CD4-positive, alpha-beta T cell (primary cell): ENCODE measurements at regions not wholly inside any gene's neighbourhood (a gene's known extent, or its start where the extent isn't known, plus 50 kb on each side); places are given as distances from the start of the nearest gene placed in this dataset.

Experiments
- ATAC-seq: fragments of 200-7000 bp; cut with Tn5 transposase; one replicate; pipeline ENCODE4 v1.10.0; 2022; ENCODE audit warnings: mild to moderate bottlenecking; ENCODE audit not compliant: poor library complexity
- CTCF ChIA-PET: fragments of 350-600 bp; sonication (Branson Sonifier 250); formaldehyde crosslinking; loops from one replicate; lab custom pipeline; 2021; ENCODE audit warnings: antibody characterized with exemption, inconsistent platforms; lab: Charles Lee
- POLR2A ChIA-PET: fragments of 350-600 bp; sonication (Branson Sonifier 250); formaldehyde crosslinking; loops from one replicate; lab custom pipeline; 2021; ENCODE audit warnings: antibody characterized with exemption, inconsistent platforms; lab: Charles Lee
- DNase-seq, 14 experiments: peaks; one replicate each; pipeline ENCODE4 v3.0.0-alpha.2; 2013 to 2020; ENCODE audit warnings: mixed read lengths in 2 of 14
- H3K27ac ChIP-seq, 2 donors: one replicate each; pipeline versions ENCODE4 v1.5.1 to v1.7.0; 2013; ENCODE audit warnings: low read length in 2 of 2, low read depth in 1 of 2, mild to moderate bottlenecking in 1 of 2
- H3K27me3 ChIP-seq, 2 experiments: 1 replicate in 1 of 2; 2 replicates in 1 of 2; pipeline versions ENCODE4 v1.6.1 to v1.7.0; 2013; ENCODE audit warnings: low read length in 2 of 2, control low read depth in 1 of 2, mild to moderate bottlenecking in 1 of 2, moderate library complexity in 1 of 2; ENCODE audit not compliant: insufficient read depth in 2 of 2, control insufficient read depth in 1 of 2
- H3K36me3 ChIP-seq: one replicate; pipeline ENCODE4 v1.6.1; 2013; ENCODE audit warnings: low read length, control low read depth; ENCODE audit not compliant: insufficient read depth
- H3K4me1 ChIP-seq: one replicate; pipeline ENCODE4 v1.6.1; 2013; ENCODE audit warnings: low read length, control low read depth; ENCODE audit not compliant: insufficient read depth
- H3K4me3 ChIP-seq: one replicate; pipeline ENCODE4 v1.5.1; 2013; ENCODE audit warnings: mild to moderate bottlenecking, low read length, moderate library complexity
- H3K9me3 ChIP-seq, 2 experiments: 1 replicate in 1 of 2; 2 replicates in 1 of 2; pipeline versions ENCODE4 v1.6.1 to v1.7.0; 2013; ENCODE audit warnings: low read length in 2 of 2, mild to moderate bottlenecking in 2 of 2, control low read depth in 1 of 2, moderate library complexity in 1 of 2; ENCODE audit not compliant: control insufficient read depth in 1 of 2, insufficient read depth in 1 of 2
- H3K27ac Mint-ChIP-seq: one replicate; pipeline ENCODE4 v1.8.0; 2020; ENCODE audit warnings: mixed read lengths
- H3K27me3 Mint-ChIP-seq: one replicate; pipeline ENCODE4 v1.8.0; 2021; ENCODE audit warnings: mixed read lengths
- H3K36me3 Mint-ChIP-seq: one replicate; pipeline ENCODE4 v1.8.0; 2021; ENCODE audit warnings: low read depth, mixed read lengths
- H3K4me1 Mint-ChIP-seq: one replicate; pipeline ENCODE4 v1.8.0; 2021; ENCODE audit warnings: low read depth, mixed read lengths
- H3K4me3 Mint-ChIP-seq: one replicate; pipeline ENCODE4 v1.8.0; 2020; ENCODE audit warnings: mild to moderate bottlenecking, mixed read lengths
- H3K9me3 Mint-ChIP-seq: one replicate; pipeline ENCODE4 v1.8.0; 2020; ENCODE audit warnings: mixed read lengths
- CTCF ChIP-seq: fragments of 200-600 bp; IDR thresholded peaks from one replicate; pipeline ENCODE4 v1.8.0; 2022; ENCODE audit warnings: antibody characterized with exemption, mild to moderate bottlenecking
- intact Hi-C, 2 experiments: fragments of 100-400 bp; cut with DNase I in 1 of 2; cut with micrococcal nuclease in 1 of 2; formaldehyde crosslinking; loops; one replicate each; pipeline versions ENCODE4 v1.15.1 to v1.9.0; 2023 to 2025; cut with DNase I, micrococcal nuclease

- Histone ChIP-seq H3K27me3 (no peaks in the 10 kb centered on the region), H3K9me3 (no peaks in the 10 kb centered on the region), H3K4me1 (no peaks in the 10 kb centered on the region), H3K4me3 (no peak overlapping the region), H3K27ac (no peak overlapping the region), H3K36me3 (no peaks in the 10 kb centered on the region)
- Mint-ChIP-seq H3K4me1 (no peaks in the 10 kb centered on the region), H3K9me3 (no peaks in the 10 kb centered on the region), H3K4me3 (no peak overlapping the region), H3K36me3 (no peaks in the 10 kb centered on the region), H3K27me3 (no peaks in the 10 kb centered on the region), H3K27ac (no peak overlapping the region)
- no peak for TF ChIP-seq CTCF
- DNase-seq: no peak
- POLR2A ChIA-PET: no interaction called here
- CTCF ChIA-PET: no interaction called here
- intact Hi-C loops: no loop called here
- ATAC-seq: no peak
Observed at GRCh38 chr15:70279096-70279495, 181.4 kb upstream of the TLE3 start.

GRCh38 chr15:70278644-70279043 lies 180.9 kb upstream of the TLE3 start:
- H3K36me3 ChIP-seq: no peaks in the 10 kb centered on the region
- no peaks in the 10 kb centered on the region for H3K36me3 Mint-ChIP-seq
- ATAC-seq: no peak
- no peaks in the 10 kb centered on the region for H3K9me3 ChIP-seq
- intact Hi-C loops: no loop called here
- ChIA-PET POLR2A (no interaction called here), CTCF (no interaction called here)
- no peak overlapping the region for H3K4me3 ChIP-seq
- no peak overlapping the region for H3K27ac ChIP-seq
- H3K4me1 Mint-ChIP-seq: no peaks in the 10 kb centered on the region
- no peak overlapping the region for H3K4me3 Mint-ChIP-seq
- no peak for TF ChIP-seq CTCF
- H3K4me1 ChIP-seq: no peaks in the 10 kb centered on the region
- no peak overlapping the region for H3K27ac Mint-ChIP-seq
- DNase-seq: peak in 1 of 14 experiments; percentile 15
- H3K27me3 Mint-ChIP-seq: no peaks in the 10 kb centered on the region
- H3K9me3 Mint-ChIP-seq: no peaks in the 10 kb centered on the region
- H3K27me3 ChIP-seq: no peaks in the 10 kb centered on the region

GRCh38 chr15:70277556-70277955 lies 179.8 kb upstream of the TLE3 start:
- H3K4me3 Mint-ChIP-seq: no peak overlapping the region
- Histone ChIP-seq H3K27ac (no peak overlapping the region), H3K4me1 (no peaks in the 10 kb centered on the region), H3K4me3 (no peak overlapping the region), H3K27me3 (no peaks in the 10 kb centered on the region), H3K36me3 (no peaks in the 10 kb centered on the region), H3K9me3 (no peaks in the 10 kb centered on the region)
- intact Hi-C loops: no loop called here
- no peaks in the 10 kb centered on the region for H3K4me1 Mint-ChIP-seq
- H3K36me3 Mint-ChIP-seq: no peaks in the 10 kb centered on the region
- ATAC-seq: no peak
- H3K27me3 Mint-ChIP-seq: no peaks in the 10 kb centered on the region
- no peak overlapping the region for H3K27ac Mint-ChIP-seq
- no peaks in the 10 kb centered on the region for H3K9me3 Mint-ChIP-seq
- TF ChIP-seq CTCF: no peak
- ChIA-PET POLR2A (no interaction called here), CTCF (no interaction called here)
- DNase-seq: peak in 1 of 14 experiments; percentile 8
